ENCODE measurements at regions not wholly inside any gene's neighbourhood (a gene's known extent, or its start where the extent isn't known, plus 50 kb on each side); places are given as distances from the start of the nearest gene placed in this dataset.

- no peaks in the 10 kb centered on the region for H3K79me2 ChIP-seq (ENCODE audit: control insufficient read depth, insufficient read depth, low read length)
- no peak for FAIRE-seq
- H3K27ac ChIP-seq (ENCODE audit: control insufficient read depth, insufficient read depth, low read length), result no peak overlapping the region
- no peaks in the 10 kb centered on the region for H3K9me1 ChIP-seq (ENCODE audit: control insufficient read depth, extremely low read depth, insufficient read depth, low read length)
- dilution Hi-C loops (cut with MboI; ENCODE audit: extremely low pct_ligation_motif_present, low sequenced_read_pairs), result no loop called here
- H2AFZ ChIP-seq (ENCODE audit: control insufficient read depth, low read length), result no peak overlapping the region
- H3K27me3 ChIP-seq (ENCODE audit: control insufficient read depth, extremely low read depth, insufficient read depth, low read length), result no peaks in the 10 kb centered on the region
- no peaks in the 10 kb centered on the region for H3K4me1 ChIP-seq (ENCODE audit: control insufficient read depth, extremely low read depth, insufficient read depth, low read length)
- no peaks in the 10 kb centered on the region for H4K20me1 ChIP-seq (ENCODE audit: control insufficient read depth, extremely low read depth, insufficient read depth, low read length)
- no peak overlapping the region for H3K4me2 ChIP-seq (ENCODE audit: control insufficient read depth, extremely low read depth, insufficient read depth, low read depth, low read length)
- no peak for DNase-seq (ENCODE audit: low read depth, low spot score)
- H3K9me3 ChIP-seq (ENCODE audit: control insufficient read depth, low read depth, low read length), result no peaks in the 10 kb centered on the region
- no peak overlapping the region for H3K9ac ChIP-seq (ENCODE audit: control insufficient read depth, extremely low read depth, insufficient read depth, low read length)
- no peak overlapping the region for H3K4me3 ChIP-seq (ENCODE audit: control insufficient read depth in 2 of 3, extremely low read depth in 1 of 3, insufficient read depth in 2 of 3, low read depth in 1 of 3, low read length in 3 of 3)
- TF ChIP-seq CTCF (optimal IDR thresholded peaks at IDR 0.05 in 1 of 3, IDR thresholded peaks at IDR 0.05 in 1 of 3, conservative IDR thresholded peaks at IDR 0.05 in 1 of 3; ENCODE audit: extremely low read depth in 1 of 3, insufficient read depth in 2 of 3, low read length in 3 of 3) (no peak), EZH2 (IDR thresholded peaks at IDR 0.05; ENCODE audit: low read length) (no peak)
- H3K36me3 ChIP-seq (ENCODE audit: control insufficient read depth in 2 of 2, extremely low read depth in 1 of 2, insufficient read depth in 2 of 2, low read length in 2 of 2), result no peaks in the 10 kb centered on the region
Observed at GRCh38 chr3:166405465-166405864, 568.2 kb upstream of the BCHE start.

- dilution Hi-C loops (cut with MboI; ENCODE audit: extremely low pct_ligation_motif_present, low sequenced_read_pairs), result no loop called here
- TF ChIP-seq EZH2 (IDR thresholded peaks at IDR 0.05; ENCODE audit: low read length) (no peak), CTCF (optimal IDR thresholded peaks at IDR 0.05 in 1 of 3, IDR thresholded peaks at IDR 0.05 in 1 of 3, conservative IDR thresholded peaks at IDR 0.05 in 1 of 3; ENCODE audit: extremely low read depth in 1 of 3, insufficient read depth in 2 of 3, low read length in 3 of 3) (no peak)
Observed at GRCh38 chr3:166390303-166390702, 553.1 kb upstream of the BCHE start.

More at GRCh38 chr3:166390303-166390702, 553.1 kb upstream of the BCHE start:
- Histone ChIP-seq H3K9ac (ENCODE audit: control insufficient read depth, extremely low read depth, insufficient read depth, low read length) (no peak overlapping the region), H3K4me3 (ENCODE audit: control insufficient read depth in 2 of 3, extremely low read depth in 1 of 3, insufficient read depth in 2 of 3, low read depth in 1 of 3, low read length in 3 of 3) (no peak overlapping the region), H3K9me3 (ENCODE audit: control insufficient read depth, low read depth, low read length) (no peaks in the 10 kb centered on the region), H4K20me1 (ENCODE audit: control insufficient read depth, extremely low read depth, insufficient read depth, low read length) (no peaks in the 10 kb centered on the region), H3K27me3 (ENCODE audit: control insufficient read depth, extremely low read depth, insufficient read depth, low read length) (no peaks in the 10 kb centered on the region), H3K27ac (ENCODE audit: control insufficient read depth, insufficient read depth, low read length) (no peak overlapping the region), H3K4me2 (ENCODE audit: control insufficient read depth, extremely low read depth, insufficient read depth, low read depth, low read length) (no peak overlapping the region), H3K79me2 (ENCODE audit: control insufficient read depth, insufficient read depth, low read length) (no peaks in the 10 kb centered on the region), H3K9me1 (ENCODE audit: control insufficient read depth, extremely low read depth, insufficient read depth, low read length) (no peaks in the 10 kb centered on the region), H3K4me1 (ENCODE audit: control insufficient read depth, extremely low read depth, insufficient read depth, low read length) (no peaks in the 10 kb centered on the region), H2AFZ (ENCODE audit: control insufficient read depth, low read length) (no peak overlapping the region), H3K36me3 (ENCODE audit: control insufficient read depth in 2 of 2, extremely low read depth in 1 of 2, insufficient read depth in 2 of 2, low read length in 2 of 2) (no peaks in the 10 kb centered on the region)
- no peak for FAIRE-seq
- DNase-seq (ENCODE audit: low read depth, low spot score), result no peak

Data from keratinocyte (primary cell).